HG02840 (cell line): ENCODE measurements at regions not wholly inside any gene's neighbourhood (a gene's known extent, or its start where the extent isn't known, plus 50 kb on each side); places are given as distances from the start of the nearest gene placed in this dataset.

Source experiments
- ATAC-seq: cut with Tn5 transposase; IDR thresholded peaks from one replicate; pipeline ENCODE4 v1.9.1; 2021; ENCODE audit warnings: mild to moderate bottlenecking, moderate library complexity, moderate number of reproducible peaks; ENCODE audit not compliant: unreplicated experiment, low FRiP score

DNA sequence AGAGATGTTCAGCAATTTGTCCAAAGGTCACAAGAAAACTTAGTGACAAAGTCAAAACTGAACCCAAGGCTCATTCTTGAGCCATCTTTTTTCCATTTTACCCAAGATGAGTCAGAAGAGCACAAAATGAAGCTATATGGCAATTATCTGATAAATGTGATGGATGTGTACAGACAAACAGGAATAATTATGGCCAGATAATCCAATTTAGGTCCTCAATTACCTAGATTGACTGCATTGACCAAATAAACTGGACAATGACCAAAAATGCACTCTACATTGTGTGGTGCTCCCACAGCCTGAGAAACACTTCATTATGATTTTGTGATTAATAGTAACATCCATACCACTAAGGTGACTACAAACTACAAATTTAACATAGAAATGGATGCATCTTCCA is 1105.8 kb downstream of the IGSF11 start:
- ATAC-seq = no peak

DNA sequence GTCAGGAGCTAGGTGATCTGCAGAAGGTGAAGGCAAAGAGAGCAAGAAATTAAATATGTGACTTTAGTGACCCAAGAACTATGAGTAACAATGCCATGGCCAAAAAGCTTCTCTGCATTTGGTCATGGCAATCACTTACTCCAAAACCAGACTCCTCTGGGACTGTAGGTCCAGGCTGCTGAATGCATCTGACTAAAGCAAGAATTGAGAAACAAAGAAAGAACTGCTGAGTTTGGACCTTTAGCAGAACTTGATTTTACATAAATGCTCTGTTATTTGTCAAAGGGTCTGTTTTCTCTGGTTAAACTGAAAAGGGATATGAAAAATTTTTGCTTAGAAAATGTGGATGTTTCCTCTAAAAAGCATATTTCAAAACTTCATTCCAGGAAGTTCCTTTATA is 1102.2 kb downstream of the IGSF11 start:
- ATAC-seq = no peak

DNA sequence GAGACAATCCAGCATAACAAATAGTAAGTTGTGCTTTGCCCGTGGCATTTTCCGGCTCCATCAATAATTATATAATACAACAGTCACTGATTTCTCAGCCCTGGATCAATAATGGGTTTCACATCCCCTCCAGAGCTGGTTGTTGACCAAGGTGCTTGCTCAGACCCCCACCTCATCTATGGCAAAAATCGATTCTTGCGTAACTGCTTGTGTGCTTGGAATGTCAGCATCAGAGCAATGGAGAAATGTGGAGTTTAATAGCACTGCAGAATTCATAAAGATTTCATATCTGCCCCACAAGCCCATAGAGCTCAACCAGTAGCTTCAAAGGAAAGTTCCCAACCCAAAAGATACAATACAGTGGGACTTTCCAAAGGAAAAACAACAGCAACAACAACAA is 1098.5 kb downstream of the IGSF11 start:
- no peak for ATAC-seq

DNA sequence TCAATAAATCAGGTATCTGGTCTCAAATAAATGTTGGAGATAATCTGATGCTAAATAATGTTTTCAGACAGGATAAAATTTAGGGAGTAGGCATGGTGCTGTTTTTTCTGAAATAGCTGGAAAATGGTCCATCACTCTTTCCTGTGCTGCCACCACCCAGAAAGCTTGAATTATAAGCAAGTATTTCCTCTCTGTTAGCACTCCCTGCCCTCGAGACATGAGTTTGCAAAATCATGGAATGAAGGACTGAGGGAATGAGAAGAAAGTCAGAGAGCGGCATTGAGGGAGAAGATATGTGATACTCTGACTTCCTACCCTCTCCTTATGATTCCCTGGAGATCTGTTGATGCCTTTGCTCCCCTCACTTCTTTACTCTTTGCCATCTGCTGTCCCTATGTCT is 1095.7 kb downstream of the IGSF11 start:
- ATAC-seq = no peak

DNA sequence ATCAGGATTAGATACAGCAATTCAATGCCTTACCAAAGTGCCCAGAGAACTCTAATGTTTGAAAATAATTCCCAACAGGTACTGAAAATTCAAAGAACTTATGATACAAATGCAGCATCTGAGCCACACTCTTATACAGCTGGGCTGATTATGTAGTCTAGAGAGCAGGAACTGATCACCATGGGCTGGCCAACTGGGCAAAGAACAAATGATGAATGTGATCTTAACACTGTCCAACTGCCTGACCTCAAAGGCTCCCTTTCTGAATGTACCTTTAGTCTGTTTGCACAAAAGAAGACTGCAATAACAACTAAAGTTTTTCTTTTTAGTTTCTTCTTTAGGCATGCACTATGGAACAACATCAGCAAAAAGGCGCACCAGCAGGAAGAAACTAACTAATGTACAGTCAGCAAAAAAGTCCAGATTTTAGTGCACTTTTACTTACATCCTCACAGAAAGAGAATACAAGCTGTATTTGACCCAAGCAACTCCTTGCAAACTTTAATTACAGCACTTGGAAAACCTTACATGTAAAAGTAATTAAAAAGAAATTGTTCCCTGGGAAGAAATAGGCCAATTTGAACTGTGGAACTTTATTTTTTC is 1095.1 kb downstream of the IGSF11 start:
- ATAC-seq = no peak

DNA sequence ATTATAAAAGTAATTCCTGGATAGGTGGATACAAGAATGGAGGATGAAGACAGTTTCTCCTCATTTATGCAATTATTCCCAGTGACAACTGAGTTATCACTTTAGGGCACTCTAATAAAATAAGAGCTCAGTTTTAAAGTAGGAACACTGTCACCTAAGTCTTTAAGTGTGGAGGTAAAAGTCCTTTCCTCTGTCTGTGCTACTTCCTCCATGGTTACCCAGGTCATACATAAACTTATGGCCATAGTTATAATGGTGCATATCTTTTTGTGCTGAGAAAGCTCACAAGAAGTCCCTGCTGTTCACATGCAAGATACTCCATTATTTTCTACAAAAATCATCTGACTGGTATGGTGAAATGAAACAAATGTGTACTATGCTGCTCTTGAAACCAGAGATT is 1093.6 kb downstream of the IGSF11 start:
- no peak for ATAC-seq

DNA sequence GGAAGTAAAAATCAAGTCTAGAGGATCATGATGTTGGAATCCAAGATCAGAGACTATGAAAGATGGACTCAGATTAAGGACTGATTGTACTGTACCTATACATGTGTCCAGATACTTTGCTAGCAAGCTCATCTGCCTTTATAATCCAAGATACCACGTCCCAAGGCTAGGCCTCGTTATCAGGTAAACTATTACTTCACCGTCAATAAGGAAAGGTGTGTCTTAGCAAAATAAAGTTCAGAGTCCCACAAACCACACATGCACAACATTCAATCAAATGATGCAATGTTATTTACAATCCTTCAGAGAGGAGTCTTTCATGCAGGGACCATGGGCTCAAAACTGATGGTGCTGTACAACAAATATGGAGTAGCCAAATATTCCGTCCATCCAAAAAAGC is 1092.9 kb downstream of the IGSF11 start:
- no peak for ATAC-seq

DNA sequence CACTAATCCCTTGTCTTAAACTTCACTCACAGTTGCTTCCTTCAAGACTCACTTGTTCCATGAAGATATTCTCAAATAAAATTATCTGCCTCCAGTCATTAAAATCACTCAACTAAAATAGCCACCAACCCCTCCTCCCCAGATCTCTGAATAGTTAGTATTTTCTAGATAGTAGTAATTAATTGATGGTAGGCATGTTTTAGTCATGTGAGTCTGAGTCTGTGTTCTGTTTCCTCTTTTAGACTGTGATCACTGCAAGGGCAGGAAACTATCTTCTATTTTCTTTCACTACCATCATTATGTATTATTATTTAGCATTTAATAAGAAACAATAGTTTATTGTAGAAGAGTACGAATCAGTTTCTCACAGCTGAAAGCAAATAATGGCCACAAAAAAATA is 1080.5 kb downstream of the IGSF11 start:
- ATAC-seq = no peak

DNA sequence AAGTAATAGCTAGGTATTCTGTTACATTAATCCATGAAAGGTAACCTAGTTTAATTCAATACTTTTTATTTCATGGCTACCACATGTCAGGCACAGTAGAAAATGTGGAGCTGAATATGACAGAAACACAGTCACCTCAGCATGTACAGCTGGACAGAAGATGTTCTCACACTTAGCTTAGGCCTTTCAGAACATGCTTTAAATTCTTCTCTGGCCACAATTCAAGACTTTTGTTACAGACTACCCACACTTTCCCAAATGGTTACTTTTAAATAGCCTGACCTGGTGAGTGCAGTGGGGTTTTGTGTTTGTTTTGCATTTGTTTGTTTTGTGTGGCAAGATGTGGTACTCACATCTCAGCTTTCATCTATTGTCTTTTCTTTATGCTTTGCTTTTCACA is 1079.5 kb downstream of the IGSF11 start:
- no peak for ATAC-seq

DNA sequence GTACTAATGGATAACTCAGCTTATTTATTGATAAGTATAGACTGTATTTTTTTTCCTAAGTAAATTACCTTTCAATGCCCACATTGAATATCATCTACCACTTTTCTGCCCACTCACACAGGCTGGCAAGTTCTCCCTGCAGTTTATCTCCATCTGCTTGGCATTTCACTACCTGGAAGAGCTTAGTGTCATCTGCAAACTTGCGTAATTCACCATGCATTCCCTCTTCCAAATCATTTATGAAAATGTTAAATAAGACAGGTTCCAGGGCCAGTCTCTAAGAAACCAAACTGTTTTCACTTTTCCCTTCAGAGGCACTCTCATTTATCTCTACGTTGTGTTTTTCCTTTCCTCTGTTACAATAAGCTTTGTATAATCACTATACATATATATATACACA is 1076.6 kb downstream of the IGSF11 start:
- ATAC-seq = no peak

DNA sequence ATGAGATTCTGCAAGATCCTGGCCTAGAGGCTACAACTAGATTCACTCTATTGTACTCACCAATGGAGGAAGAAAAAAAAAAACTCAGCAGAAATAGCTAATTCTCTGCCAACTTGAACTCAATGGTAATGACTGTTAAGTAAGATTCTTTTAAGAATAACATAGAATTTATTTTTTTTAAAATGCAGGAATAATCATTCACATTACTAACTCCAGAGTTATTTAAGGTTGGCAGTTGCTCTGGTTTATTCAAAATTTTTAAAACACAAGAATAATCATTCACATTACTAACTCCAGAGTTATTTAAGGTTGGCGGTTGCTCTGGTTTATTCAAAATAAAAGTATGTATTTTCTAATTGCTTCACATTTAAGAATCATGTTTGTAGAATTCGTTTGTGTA is 1071.9 kb downstream of the IGSF11 start:
- ATAC-seq = no peak

DNA sequence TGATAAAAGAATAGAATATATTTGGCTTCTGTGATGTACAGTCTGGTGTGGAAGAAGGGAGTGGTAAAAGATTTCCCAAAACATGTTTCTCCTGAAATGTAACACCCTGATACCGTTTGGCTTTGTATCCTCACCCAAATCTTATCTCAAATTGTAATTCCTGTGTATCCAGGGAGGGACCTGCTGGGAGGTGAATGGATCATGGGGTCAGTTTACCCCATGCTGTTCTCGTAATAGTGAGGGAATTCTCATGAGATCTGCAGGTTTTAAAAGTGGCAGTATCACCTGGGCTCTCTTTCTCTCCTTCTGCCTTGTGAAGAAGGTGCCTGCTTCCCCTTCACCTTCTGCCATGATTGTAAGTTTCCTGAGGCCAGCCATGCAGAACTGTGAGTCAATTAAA is 1070.8 kb downstream of the IGSF11 start:
- no peak for ATAC-seq

DNA sequence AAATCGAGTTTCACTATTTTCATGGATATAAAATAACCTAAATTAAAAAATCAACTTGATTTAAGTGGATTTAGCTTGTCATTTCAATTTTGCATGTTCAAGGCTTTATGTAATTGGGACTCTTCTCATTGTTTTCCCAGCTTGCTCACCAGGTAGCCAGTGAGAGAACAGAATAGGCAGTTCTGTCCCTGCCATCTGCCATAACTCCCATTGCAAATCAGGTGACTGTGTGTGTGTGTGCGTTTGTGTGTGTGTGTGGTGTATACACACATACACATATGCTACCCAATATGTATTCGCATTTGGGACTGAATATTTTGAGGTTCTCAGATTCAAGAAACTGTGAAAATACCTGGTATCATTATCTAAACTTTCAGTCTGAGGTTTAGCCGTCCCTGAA is 1069.8 kb downstream of the IGSF11 start:
- ATAC-seq = no peak

DNA sequence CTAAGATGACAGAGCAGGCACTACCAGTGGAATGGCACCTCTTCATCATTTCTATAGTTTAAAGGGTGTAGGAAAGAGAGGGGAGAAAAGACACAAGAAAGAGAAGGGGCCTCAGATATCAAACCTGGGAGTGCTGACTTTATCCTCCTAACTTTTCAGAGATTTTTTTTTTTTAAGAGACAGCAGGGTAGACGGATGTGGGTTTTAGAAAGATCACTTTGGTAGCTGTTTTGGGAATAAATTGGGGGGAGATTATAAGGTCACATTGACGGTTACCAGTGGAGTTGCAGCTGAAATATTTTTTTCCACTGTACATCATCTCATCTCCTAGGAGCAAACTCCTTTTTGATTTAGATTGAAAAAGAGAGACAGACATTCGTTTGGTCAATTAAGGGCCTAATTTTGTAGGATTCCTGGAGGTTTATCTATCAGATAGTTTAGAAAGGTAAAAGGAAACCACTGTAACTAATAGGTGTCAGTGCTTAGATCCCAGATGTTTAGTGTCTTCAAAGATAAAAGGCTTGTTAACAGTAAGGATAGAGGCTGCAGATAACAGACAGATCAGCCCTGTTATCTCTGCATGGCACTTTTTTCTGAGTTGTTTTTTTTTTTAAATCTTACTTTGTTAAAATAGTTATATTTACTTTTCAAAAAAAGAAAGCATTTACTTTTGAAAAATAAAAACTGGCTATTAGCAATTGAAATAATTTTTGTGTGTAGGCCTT is 1057.0 kb downstream of the IGSF11 start:
- no peak for ATAC-seq

DNA sequence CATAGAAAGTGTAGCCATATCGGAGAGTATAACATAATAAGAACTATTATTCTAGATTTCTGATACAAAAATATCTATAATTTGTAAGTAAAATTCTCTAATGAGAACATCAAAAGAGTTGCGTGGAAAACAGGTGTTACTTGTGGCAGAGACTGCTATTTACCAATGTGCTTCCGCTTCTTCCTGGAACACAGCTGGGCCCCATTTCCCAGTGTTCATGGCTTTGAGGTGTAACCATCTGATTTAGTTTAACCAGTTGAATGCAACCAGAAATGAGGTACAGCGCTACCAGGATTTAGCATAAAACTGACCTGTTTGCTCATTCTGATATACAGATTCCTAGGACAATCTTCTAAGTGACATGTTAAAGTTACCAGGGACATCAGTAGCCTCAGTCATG is 1055.2 kb downstream of the IGSF11 start:
- ATAC-seq = no peak

DNA sequence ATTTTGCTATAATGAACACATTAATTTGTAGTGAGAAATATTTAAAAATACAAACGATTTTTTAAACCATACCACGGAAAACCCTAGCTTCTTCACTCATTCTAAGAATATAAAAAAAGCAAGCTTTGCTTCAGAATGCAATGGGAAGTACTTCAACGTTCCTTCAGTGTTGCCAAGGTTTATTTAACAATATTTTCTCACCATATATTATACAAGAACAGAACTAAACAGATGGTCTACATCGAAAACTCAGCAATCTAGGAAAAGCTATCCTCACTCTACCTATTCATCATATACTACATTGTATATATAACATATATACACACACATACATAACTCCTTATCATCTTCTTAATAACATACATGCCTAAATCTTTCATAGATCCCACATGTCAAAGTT is 1047.4 kb downstream of the IGSF11 start:
- ATAC-seq = no peak

DNA sequence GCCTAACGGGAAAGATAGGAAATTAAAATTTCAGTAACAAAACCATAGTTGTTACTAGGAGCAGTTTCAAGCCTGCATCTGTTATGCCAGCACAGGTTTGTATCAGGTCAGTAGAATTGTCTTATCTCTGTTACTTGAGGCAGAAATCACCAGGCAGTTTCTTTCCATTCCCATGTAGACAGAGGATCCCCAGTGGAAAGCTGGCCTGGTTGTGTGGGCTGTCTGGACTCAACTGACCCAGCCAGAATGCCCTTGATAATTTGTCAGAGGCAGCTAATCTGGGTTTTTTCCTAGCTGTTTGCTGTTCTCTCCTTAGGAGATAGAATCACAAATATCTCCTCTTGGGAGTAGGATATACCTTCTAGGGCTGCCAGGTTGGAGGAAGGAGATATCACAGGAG is 1044.7 kb downstream of the IGSF11 start:
- no peak for ATAC-seq

DNA sequence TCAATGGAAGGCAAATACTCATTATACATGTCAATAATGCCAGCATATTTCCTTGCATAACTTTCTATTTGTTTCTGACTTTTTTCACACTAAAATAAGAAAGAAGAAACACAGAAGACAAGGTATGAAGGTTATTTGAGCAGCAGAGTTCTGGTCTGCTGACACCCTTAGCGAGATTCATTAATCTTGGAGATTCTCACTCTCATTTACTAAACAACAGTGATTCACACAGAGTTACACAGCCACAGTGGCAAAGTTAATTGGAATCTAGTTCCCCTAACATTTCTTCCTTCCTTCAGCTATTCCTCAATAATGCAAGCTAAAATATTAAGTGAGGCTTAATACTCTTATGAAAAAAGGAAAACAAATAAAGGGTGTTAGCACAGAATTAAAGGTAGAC is 1044.0 kb downstream of the IGSF11 start:
- no peak for ATAC-seq

DNA sequence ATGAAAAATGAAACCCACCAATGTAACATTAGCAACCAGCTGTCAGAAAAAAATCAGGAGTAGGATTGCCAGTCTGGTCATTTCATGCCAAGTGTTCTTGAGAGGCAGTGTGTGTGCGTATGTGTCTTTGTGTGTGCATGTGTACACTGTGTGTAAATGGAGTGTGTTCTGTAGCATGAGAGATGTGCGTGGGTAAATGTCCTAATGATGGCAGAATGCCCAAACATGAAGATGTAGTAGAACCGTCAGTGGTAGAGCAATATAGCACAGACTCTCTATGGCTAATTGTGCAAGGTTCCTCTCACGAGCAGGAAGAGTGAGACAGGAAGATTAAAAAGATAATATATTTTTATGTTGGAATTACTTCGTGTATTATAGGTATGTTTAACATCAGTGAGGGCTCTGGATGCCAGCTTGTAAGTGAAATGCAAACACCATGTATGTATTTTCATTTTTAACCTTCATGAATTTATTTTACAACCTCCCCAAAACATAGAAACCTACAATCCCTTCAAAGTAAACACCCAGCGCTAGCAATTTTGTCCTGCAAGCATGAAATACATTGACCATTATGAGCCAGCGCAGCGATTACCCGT is 1038.7 kb downstream of the IGSF11 start:
- ATAC-seq = no peak

DNA sequence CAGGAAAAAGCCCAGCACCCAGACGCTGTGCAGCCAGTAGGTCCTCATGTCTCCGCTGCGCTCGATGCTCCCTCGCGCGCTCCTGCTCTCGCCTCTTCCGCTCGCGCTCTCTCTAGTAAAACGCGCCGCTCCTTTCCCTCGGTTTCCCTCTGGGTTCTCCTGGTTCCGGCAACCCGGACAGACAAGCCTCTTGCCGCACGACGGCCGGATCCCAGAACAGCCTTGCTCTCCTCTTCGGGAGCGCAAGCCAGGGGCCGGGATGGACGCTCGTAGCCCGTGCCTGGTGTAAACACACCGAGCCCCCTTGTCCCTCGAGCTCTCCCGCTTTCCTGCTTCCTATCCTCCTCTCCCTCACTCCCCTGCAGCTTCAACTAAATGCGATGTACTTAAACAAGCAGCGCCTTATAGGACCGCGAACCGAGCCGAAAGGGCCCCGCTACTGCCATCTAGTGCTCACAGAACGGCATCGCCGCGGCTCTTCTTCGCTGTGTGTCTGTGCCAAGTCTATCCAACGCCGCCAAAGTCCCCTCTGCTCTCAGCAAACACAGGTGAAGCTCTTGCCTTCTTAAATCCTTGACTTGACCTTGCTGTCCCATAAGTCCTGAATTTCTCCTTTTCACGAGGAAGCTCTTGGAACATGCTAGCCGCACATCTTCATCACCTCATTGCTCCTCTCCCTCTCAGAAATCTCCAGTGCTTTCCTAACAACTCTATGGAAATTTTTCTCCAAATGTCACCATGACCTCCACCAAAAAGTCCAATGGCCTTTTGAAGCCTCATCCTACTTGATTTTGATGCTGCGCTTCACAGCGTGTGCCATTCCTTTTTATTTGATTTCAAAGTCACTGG is 1037.2 kb downstream of the IGSF11 start:
- ATAC-seq = peak; percentile 94

DNA sequence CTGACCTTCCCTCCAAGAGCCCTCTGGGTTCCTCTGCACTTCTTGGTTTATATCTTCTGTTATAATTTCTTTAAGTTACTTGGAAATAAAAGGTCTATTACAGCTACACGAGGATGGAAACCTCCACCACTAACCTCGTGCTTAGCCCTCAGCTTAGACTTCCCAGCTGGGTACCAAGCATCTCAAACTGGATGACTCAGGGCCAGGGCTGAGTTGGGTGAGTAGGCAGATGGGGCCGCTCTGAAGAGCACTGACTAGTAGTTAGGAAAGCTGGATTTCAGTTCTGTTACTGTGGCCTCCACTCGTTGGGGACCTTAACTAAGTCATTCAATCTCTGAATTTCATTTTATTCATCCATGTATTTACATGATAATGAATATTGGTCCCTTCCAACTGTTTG is 1036.6 kb downstream of the IGSF11 start:
- ATAC-seq = no peak
